ENCODE measurements at regions not wholly inside any gene's neighbourhood (a gene's known extent, or its start where the extent isn't known, plus 50 kb on each side); places are given as distances from the start of the nearest gene placed in this dataset.

DNA sequence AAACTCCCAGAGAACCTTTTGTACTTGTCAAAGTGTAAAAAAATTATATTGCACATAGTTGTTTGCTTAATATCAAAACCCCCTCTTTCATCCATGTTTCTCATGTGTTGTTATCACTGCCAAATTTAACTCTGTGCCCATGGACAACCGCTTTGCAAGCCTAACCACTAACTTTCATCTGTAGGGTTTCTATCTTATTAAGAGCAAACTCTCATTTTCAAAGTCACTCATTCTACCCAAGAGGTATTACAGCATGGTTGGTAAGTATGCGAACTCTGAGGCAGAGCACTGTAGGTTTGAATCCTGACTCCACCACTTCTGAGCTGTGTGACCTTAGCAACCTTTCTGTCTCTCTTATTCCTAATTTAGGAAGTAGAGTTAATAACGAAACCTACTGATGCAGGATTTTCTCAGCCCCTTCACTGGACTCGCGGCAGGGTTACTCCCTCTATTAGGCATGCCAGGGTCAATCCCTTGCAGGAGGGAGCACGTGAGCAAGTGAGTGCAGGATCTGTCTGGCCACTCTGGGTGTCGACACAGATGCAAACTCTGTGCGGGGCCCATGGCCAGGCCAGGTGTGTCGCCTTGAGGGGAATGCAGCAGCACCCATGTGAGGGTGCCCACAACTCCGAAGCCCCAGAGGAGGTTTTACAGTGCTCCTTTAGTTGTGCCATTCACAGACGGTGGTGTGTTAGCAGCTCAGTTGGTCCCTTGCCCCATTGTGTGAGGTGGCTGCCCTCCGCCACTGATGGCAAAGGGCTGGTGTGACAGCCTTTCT is 361.5 kb upstream of the ADGRL2 start:
- TF ChIP-seq CTCF (IDR thresholded peaks at IDR 0.05) (no peak), POLR2A (IDR thresholded peaks at IDR 0.05) (no peak), POLR2AphosphoS5 (IDR thresholded peaks at IDR 0.05) (no peak)

Data from prostate gland (tissue), 2 donors.